Gastroesophageal sphincter (tissue), 3 donors: ENCODE measurements at regions not wholly inside any gene's neighbourhood (a gene's known extent, or its start where the extent isn't known, plus 50 kb on each side); places are given as distances from the start of the nearest gene placed in this dataset.

Source experiments
- CTCF ChIP-seq, 4 experiments: fragments of 200-600 bp in 2 of 4; fragments of 450-650 bp in 2 of 4; sonication (generic) in 1 of 4; IDR thresholded peaks; one replicate each; pipeline ENCODE4 v1.5.1; 2017 to 2019; ENCODE audit warnings: antibody characterized with exemption in 4 of 4, mild to moderate bottlenecking in 2 of 4, moderate library complexity in 2 of 4
- EP300 ChIP-seq: sonication (generic); formaldehyde crosslinking; IDR thresholded peaks from one replicate; pipeline ENCODE4 v1.6.1; 2017; ENCODE audit warnings: antibody characterized with exemption, mild to moderate bottlenecking
- POLR2A ChIP-seq, 2 donors: fragments of 450-650 bp; IDR thresholded peaks; one replicate each; pipeline ENCODE4 v1.6.1; 2017; ENCODE audit warnings: antibody characterized with exemption in 2 of 2, mild to moderate bottlenecking in 2 of 2, moderate library complexity in 1 of 2
- POLR2AphosphoS5 ChIP-seq: sonication (generic); formaldehyde crosslinking; IDR thresholded peaks from one replicate; pipeline ENCODE4 v1.6.1; 2017; ENCODE audit warnings: antibody characterized with exemption

DNA sequence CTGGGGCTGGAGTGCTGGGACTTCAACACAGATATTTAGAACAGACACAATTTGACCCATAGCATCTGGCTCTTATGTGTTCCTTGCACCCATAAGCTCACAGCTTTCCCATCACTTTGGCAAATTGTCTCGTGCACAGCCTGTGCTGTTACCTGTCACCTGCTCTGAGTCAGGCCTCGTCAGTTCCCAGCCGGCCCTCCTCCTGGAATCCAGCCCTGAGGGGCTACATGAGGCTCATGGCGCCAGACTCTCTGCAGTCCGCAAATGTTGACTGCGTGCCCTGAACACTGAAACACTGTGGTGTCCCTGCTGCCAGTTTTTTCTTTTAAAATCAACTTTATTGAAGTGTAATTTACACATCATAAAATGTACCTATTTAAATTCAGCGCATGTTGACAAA, 65.4 kb upstream of the BZW1 start:
- TF ChIP-seq POLR2A (IDR thresholded peaks at IDR 0.05) (no peak), CTCF (IDR thresholded peaks at IDR 0.05) (no peak), POLR2AphosphoS5 (no peak), EP300 (no peak)
